MCF 10A (cell line): ENCODE measurements at regions not wholly inside any gene's neighbourhood (a gene's known extent, or its start where the extent isn't known, plus 50 kb on each side); places are given as distances from the start of the nearest gene placed in this dataset.

Source experiments
- BruUV-seq: library from RNA; stranded (reverse); fragments of 400-500 nt; replicated peaks from 2 replicates; lab custom pipeline; 2021; lab: Mats Ljungman, UMichigan
- CTCF ChIA-PET: fragments of 300-600 bp; sonication (Branson Sonifier 250); formaldehyde crosslinking; extraction: SDS; loops from one replicate; lab custom pipeline; 2021; ENCODE audit warnings: antibody characterized with exemption, inconsistent platforms; lab: Yijun Ruan, JAX
- POLR2A ChIA-PET: fragments of 300-600, 350-650 bp; sonication (Branson Sonifier 250); formaldehyde crosslinking; extraction: SDS; loops from one replicate; lab custom pipeline; 2020; ENCODE audit warnings: antibody characterized with exemption, inconsistent platforms; lab: Yijun Ruan, JAX
- DNase-seq: peaks from one replicate; pipeline ENCODE4 v3.0.0-alpha.2; 2018; ENCODE audit not compliant: unreplicated experiment
- H3K27ac Mint-ChIP-seq: one replicate; pipeline ENCODE4 v1.8.0; 2022; ENCODE audit warnings: mild to moderate bottlenecking, low read depth, mixed read lengths; ENCODE audit not compliant: unreplicated experiment
- H3K27me3 Mint-ChIP-seq: one replicate; pipeline ENCODE4 v1.8.0; 2022; ENCODE audit warnings: mixed read lengths; ENCODE audit not compliant: insufficient read depth, unreplicated experiment
- H3K36me3 Mint-ChIP-seq: one replicate; pipeline ENCODE4 v1.8.0; 2022; ENCODE audit warnings: mild to moderate bottlenecking, moderate library complexity, mixed read lengths; ENCODE audit not compliant: insufficient read depth, unreplicated experiment
- H3K4me1 Mint-ChIP-seq: one replicate; pipeline ENCODE4 v1.8.0; 2022; ENCODE audit warnings: mixed read lengths; ENCODE audit not compliant: insufficient read depth, unreplicated experiment
- H3K4me3 Mint-ChIP-seq: one replicate; pipeline ENCODE4 v1.8.0; 2022; ENCODE audit warnings: mild to moderate bottlenecking, moderate library complexity, mixed read lengths; ENCODE audit not compliant: unreplicated experiment
- H3K9me3 Mint-ChIP-seq: one replicate; pipeline ENCODE4 v1.8.0; 2022; ENCODE audit warnings: mixed read lengths; ENCODE audit not compliant: unreplicated experiment
- intact Hi-C: fragments of 100-400 bp; cut with micrococcal nuclease; formaldehyde crosslinking; loops from 2 replicates; pipeline ENCODE4 v1.14.1; 2022
- TF ChIP-seq, protein P1 (sequence below): fragments of 200-600 bp; IDR thresholded peaks from one replicate; pipeline ENCODE4 v1.8.0; 2022; ENCODE audit warnings: antibody characterized with exemption, mild to moderate bottlenecking; ENCODE audit not compliant: unreplicated experiment

DNA sequence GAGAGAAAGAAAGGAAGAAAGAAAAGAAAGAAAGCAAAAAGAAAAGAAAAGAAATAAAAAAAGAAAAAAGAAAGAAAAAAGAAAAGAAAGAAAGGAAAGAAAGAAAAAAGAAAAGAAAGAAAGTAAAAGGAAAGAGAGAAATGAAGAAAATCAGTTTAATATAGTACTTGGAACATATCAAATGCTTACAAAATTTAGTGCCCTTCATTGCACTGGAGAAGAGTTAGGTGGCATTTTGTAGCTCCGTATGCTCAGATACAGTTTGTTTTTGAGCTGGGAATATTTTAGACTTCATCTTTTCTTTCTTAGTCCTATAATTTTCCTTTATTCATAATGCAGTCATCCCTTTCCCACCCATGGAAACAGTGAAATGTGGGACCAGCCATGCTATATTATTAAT is 56.2 kb upstream of the APP start:
- Mint-ChIP-seq H3K36me3 (no peaks in the 10 kb centered on the region), H3K27ac (no peak overlapping the region), H3K4me3 (no peak overlapping the region), H3K9me3 (no peaks in the 10 kb centered on the region), H3K27me3 (no peaks in the 10 kb centered on the region), H3K4me1 (peaks cover under 1% of the 10 kb centered on the region)
- ChIA-PET CTCF (interaction anchor here (0.7 kb wide), 1 partner anchor 10 kb away, joined by 3 read pairs; no protein-coding TSS in a partner anchor), POLR2A (no interaction called here)
- intact Hi-C loops = no loop called here
- TF ChIP-seq, protein P1, sequence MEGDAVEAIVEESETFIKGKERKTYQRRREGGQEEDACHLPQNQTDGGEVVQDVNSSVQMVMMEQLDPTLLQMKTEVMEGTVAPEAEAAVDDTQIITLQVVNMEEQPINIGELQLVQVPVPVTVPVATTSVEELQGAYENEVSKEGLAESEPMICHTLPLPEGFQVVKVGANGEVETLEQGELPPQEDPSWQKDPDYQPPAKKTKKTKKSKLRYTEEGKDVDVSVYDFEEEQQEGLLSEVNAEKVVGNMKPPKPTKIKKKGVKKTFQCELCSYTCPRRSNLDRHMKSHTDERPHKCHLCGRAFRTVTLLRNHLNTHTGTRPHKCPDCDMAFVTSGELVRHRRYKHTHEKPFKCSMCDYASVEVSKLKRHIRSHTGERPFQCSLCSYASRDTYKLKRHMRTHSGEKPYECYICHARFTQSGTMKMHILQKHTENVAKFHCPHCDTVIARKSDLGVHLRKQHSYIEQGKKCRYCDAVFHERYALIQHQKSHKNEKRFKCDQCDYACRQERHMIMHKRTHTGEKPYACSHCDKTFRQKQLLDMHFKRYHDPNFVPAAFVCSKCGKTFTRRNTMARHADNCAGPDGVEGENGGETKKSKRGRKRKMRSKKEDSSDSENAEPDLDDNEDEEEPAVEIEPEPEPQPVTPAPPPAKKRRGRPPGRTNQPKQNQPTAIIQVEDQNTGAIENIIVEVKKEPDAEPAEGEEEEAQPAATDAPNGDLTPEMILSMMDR = no peak
- no TSS peak for BruUV-seq
- no peak for DNase-seq

- no peak for DNase-seq
- no peaks in the 10 kb centered on the region for H3K27me3 Mint-ChIP-seq
- TF ChIP-seq, protein P1 = no peak
- H3K4me3 Mint-ChIP-seq = no peak overlapping the region
- no peaks in the 10 kb centered on the region for H3K36me3 Mint-ChIP-seq
- intact Hi-C loops = no loop called here
- no peaks in the 10 kb centered on the region for H3K9me3 Mint-ChIP-seq
- no peaks in the 10 kb centered on the region for H3K4me1 Mint-ChIP-seq
- H3K27ac Mint-ChIP-seq = no peak overlapping the region
- no TSS peak for BruUV-seq
- ChIA-PET POLR2A (no interaction called here), CTCF (no interaction called here)
Observed at GRCh38 chr21:26225046-26225445, 54.5 kb upstream of the APP start.

DNA sequence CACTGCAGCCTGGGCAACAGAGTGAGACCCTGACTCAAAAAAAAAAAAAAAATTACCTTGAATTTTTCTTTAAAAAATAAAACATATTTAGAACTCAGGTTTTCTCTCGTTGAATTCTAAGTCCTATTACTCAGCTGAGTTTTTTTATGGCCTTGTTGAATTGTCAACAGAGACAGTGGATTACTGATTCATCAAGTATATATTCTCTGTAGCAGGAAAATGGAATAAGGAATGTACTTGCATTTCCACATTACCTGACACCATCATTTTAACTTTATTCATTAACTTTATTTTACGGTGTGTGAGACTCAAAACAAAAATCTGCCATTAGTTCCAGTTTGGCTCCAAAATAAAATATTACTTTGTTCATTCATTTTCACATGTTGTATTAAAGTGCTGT is 53.8 kb upstream of the APP start:
- peaks cover under 1% of the 10 kb centered on the region for H3K9me3 Mint-ChIP-seq
- intact Hi-C loops = no loop called here
- no peaks in the 10 kb centered on the region for H3K4me1 Mint-ChIP-seq

More for the DNA sequence above, 53.8 kb upstream of the APP start:
- Mint-ChIP-seq H3K4me3 (no peak overlapping the region), H3K27ac (no peak overlapping the region), H3K27me3 (no peaks in the 10 kb centered on the region), H3K36me3 (no peaks in the 10 kb centered on the region)
- DNase-seq = no peak
- BruUV-seq = no TSS peak
- CTCF ChIA-PET = no interaction called here
- TF ChIP-seq, protein P1 = no peak
- POLR2A ChIA-PET = no interaction called here
